Small intestine (tissue), 7 donors: ENCODE measurements at regions not wholly inside any gene's neighbourhood (a gene's known extent, or its start where the extent isn't known, plus 50 kb on each side); places are given as distances from the start of the nearest gene placed in this dataset.

Experiments
- DNase-seq, 2 donors: peaks; one replicate each; pipeline versions ENCODE4 v3.0.0 to v3.0.0-alpha.2; 2013
- FAIRE-seq: peaks from 2 replicates; lab custom pipeline; 2012; peaks lifted over from hg19 to GRCh38; lab: Jason Lieb, UNC
- H3K27ac ChIP-seq, 3 donors: one replicate each; pipeline ENCODE4 v1.5.1; 2013; ENCODE audit warnings: low read length in 2 of 3, mild to moderate bottlenecking in 2 of 3, control low read depth in 1 of 3, inconsistent platforms in 1 of 3, low read depth in 1 of 3, moderate library complexity in 1 of 3
- H3K27me3 ChIP-seq, 3 donors: one replicate each; pipeline ENCODE4 v1.6.1; 2013; ENCODE audit warnings: low read length in 3 of 3, inconsistent platforms in 1 of 3; ENCODE audit not compliant: control insufficient read depth in 3 of 3, insufficient read depth in 3 of 3
- H3K36me3 ChIP-seq, 3 donors: one replicate each; pipeline ENCODE4 v1.6.1; 2013; ENCODE audit warnings: low read length in 3 of 3, inconsistent platforms in 1 of 3, low read depth in 1 of 3, mild to moderate bottlenecking in 1 of 3, moderate library complexity in 1 of 3; ENCODE audit not compliant: control insufficient read depth in 3 of 3, insufficient read depth in 2 of 3
- H3K4me1 ChIP-seq, 3 donors: one replicate each; pipeline ENCODE4 v1.6.1; 2013; ENCODE audit warnings: low read length in 2 of 3, inconsistent platforms in 1 of 3, low read depth in 1 of 3, mild to moderate bottlenecking in 1 of 3, moderate library complexity in 1 of 3; ENCODE audit not compliant: control insufficient read depth in 3 of 3, insufficient read depth in 2 of 3
- H3K4me3 ChIP-seq, 3 donors: one replicate each; pipeline ENCODE4 v1.5.1; 2013; ENCODE audit warnings: low read length in 3 of 3, control low read depth in 1 of 3, inconsistent platforms in 1 of 3, low read depth in 1 of 3, mild to moderate bottlenecking in 1 of 3, moderate library complexity in 1 of 3
- H3K9me3 ChIP-seq, 2 donors: one replicate each; pipeline ENCODE4 v1.6.1; 2013; ENCODE audit warnings: low read depth in 1 of 2, low read length in 1 of 2; ENCODE audit not compliant: control insufficient read depth in 2 of 2, insufficient read depth in 1 of 2
- WGBS, 3 donors: extraction: QIAGEN DNeasy Blood & Tissue Kit; methylation state at CpG; one replicate each; pipeline ENCODE4 v1.1.7; 2013; 5-methylcytosine and 5-hydroxymethylcytosine counted together
- donor health status: healthy with polysubstance abuse.
- donor health status: control.
- donor health status: control.
- donor health status: Bipolar disorder and iron deficiency.
- donor health status: healthy.

GRCh38 chr3:168395551-168395950, 299.8 kb upstream of the GOLIM4 start:
- no peak for DNase-seq
- no peak for FAIRE-seq
- WGBS, 3 donors = 81 to 87% (median 85%) methylated on average over 2 of the region's 2 CpGs
- H3K36me3 ChIP-seq = no peaks in the 10 kb centered on the region
- no peaks in the 10 kb centered on the region for H3K27me3 ChIP-seq
- H3K4me1 ChIP-seq = no peaks in the 10 kb centered on the region
- no peak overlapping the region for H3K4me3 ChIP-seq
- no peaks in the 10 kb centered on the region for H3K9me3 ChIP-seq
- H3K27ac ChIP-seq = no peak overlapping the region

- no peaks in the 10 kb centered on the region for H3K36me3 ChIP-seq
- FAIRE-seq (no peak), DNase-seq (no peak)
- no peak overlapping the region for H3K27ac ChIP-seq
- no peaks in the 10 kb centered on the region for H3K27me3 ChIP-seq
- H3K4me1 ChIP-seq = no peaks in the 10 kb centered on the region
- H3K4me3 ChIP-seq = no peak overlapping the region
- 55 to 72% (median 67%) methylated on average over 2 of the region's 2 CpGs for WGBS, 3 donors
- H3K9me3 ChIP-seq = no peaks in the 10 kb centered on the region
Measured at GRCh38 chr3:168394439-168394838, 298.7 kb upstream of the GOLIM4 start.

DNA sequence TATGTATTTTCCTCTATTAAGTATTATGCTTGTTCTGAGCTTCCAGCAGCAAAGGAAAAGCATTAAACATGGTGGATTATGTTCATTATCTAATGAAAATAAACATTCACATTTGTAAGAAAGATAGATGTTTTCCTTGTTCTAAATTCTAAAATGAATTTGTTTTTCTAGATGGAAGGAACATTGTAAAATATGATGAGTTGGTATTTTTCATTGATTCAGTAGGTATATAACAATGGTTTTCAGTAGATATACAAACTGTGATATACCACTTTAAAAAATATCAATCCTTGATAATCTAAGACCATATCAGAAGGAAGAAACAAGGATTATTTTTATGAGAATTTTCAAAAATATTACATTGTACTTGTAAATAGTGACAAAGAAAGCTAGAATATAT, 290.6 kb upstream of the GOLIM4 start:
- no peak overlapping the region for H3K4me3 ChIP-seq
- H3K27ac ChIP-seq = no peak overlapping the region
- H3K4me1 ChIP-seq = no peaks in the 10 kb centered on the region
- peaks cover 0 to 5% of the 10 kb centered on the region in 2 donors for H3K9me3 ChIP-seq
- FAIRE-seq (no peak), DNase-seq (no peak)
- H3K27me3 ChIP-seq = no peaks in the 10 kb centered on the region
- H3K36me3 ChIP-seq = no peaks in the 10 kb centered on the region

GRCh38 chr3:168384990-168385389, 289.3 kb upstream of the GOLIM4 start:
- Histone ChIP-seq H3K9me3 (peaks cover 0 to 5% of the 10 kb centered on the region in 2 donors), H3K4me1 (no peaks in the 10 kb centered on the region), H3K4me3 (no peak overlapping the region), H3K36me3 (no peaks in the 10 kb centered on the region), H3K27me3 (no peaks in the 10 kb centered on the region), H3K27ac (no peak overlapping the region)
- FAIRE-seq = no peak
- DNase-seq = no peak
- WGBS, 3 donors = 76 to 78% (median 77%) methylated on average over 7 of the region's 7 CpGs

- H3K9me3 ChIP-seq = peaks cover 0 to 5% of the 10 kb centered on the region in 2 donors
- no peak overlapping the region for H3K27ac ChIP-seq
- no peaks in the 10 kb centered on the region for H3K4me1 ChIP-seq
- DNase-seq = no peak
- no peaks in the 10 kb centered on the region for H3K36me3 ChIP-seq
- H3K27me3 ChIP-seq = no peaks in the 10 kb centered on the region
- no peak for FAIRE-seq
- H3K4me3 ChIP-seq = no peak overlapping the region
- WGBS, 3 donors = 82 to 91% (median 90%) methylated on average over 2 of the region's 2 CpGs
Measured at GRCh38 chr3:168383573-168383972, 287.8 kb upstream of the GOLIM4 start.

GRCh38 chr3:168371846-168372245, 276.1 kb upstream of the GOLIM4 start:
- WGBS, 3 donors = 60 to 69% (median 62%) methylated on average over 3 of the region's 3 CpGs
- H3K4me1 ChIP-seq = no peaks in the 10 kb centered on the region
- DNase-seq (no peak), FAIRE-seq (no peak)
- no peaks in the 10 kb centered on the region for H3K27me3 ChIP-seq
- no peaks in the 10 kb centered on the region for H3K9me3 ChIP-seq
- H3K36me3 ChIP-seq = no peaks in the 10 kb centered on the region
- H3K27ac ChIP-seq = no peak overlapping the region
- H3K4me3 ChIP-seq = no peak overlapping the region

- no peaks in the 10 kb centered on the region for H3K27me3 ChIP-seq
- H3K4me1 ChIP-seq = no peaks in the 10 kb centered on the region
- no peak overlapping the region for H3K4me3 ChIP-seq
- 67 to 90% (median 82%) methylated on average over 1 of the region's 1 CpG for WGBS, 3 donors
- FAIRE-seq (no peak), DNase-seq (no peak)
- H3K36me3 ChIP-seq = no peaks in the 10 kb centered on the region
- no peaks in the 10 kb centered on the region for H3K9me3 ChIP-seq
- no peak overlapping the region for H3K27ac ChIP-seq
Measured at GRCh38 chr3:168364967-168365366, 269.2 kb upstream of the GOLIM4 start.

GRCh38 chr3:168362661-168363247, 267.0 kb upstream of the GOLIM4 start:
- WGBS, 3 donors = 50 to 70% (median 52%) methylated on average over 4 of the region's 4 CpGs
- Histone ChIP-seq H3K4me1 (no peaks in the 10 kb centered on the region), H3K27ac (no peak overlapping the region), H3K4me3 (no peak overlapping the region), H3K9me3 (no peaks in the 10 kb centered on the region), H3K27me3 (no peaks in the 10 kb centered on the region), H3K36me3 (no peaks in the 10 kb centered on the region)
- no peak for FAIRE-seq
- no peak for DNase-seq

GRCh38 chr3:168362156-168362555, 266.4 kb upstream of the GOLIM4 start:
- H3K27ac ChIP-seq = no peak overlapping the region
- no peak overlapping the region for H3K4me3 ChIP-seq
- DNase-seq (no peak), FAIRE-seq (no peak)
- H3K4me1 ChIP-seq = no peaks in the 10 kb centered on the region
- H3K9me3 ChIP-seq = no peaks in the 10 kb centered on the region
- no peaks in the 10 kb centered on the region for H3K36me3 ChIP-seq
- no peaks in the 10 kb centered on the region for H3K27me3 ChIP-seq
